ENCODE measurements at regions not wholly inside any gene's neighbourhood (a gene's known extent, or its start where the extent isn't known, plus 50 kb on each side); places are given as distances from the start of the nearest gene placed in this dataset.
A peak's percentile ranks its signal among the peaks of the same experiment; 100 is the strongest.

GRCh38 chr7:142500366-142500765, 242.5 kb upstream of the PRSS58 start:
- H3K4me3 ChIP-seq: no peak overlapping the region
- no peak overlapping the region for H2AFZ ChIP-seq
- no peak for DNase-seq
- H4K20me1 ChIP-seq (ENCODE audit: insufficient read depth): no peaks in the 10 kb centered on the region
- peaks cover 51% of the 10 kb centered on the region for H3K4me1 ChIP-seq (replicated peaks; ENCODE audit: insufficient read depth)
- no peaks in the 10 kb centered on the region for H3K27me3 ChIP-seq (ENCODE audit: insufficient read depth, low read depth)
- BruUV-seq (replicated peaks): no TSS peak
- H3K36me3 ChIP-seq (ENCODE audit: low read depth): no peaks in the 10 kb centered on the region
- H3K27ac ChIP-seq: no peak overlapping the region
- peaks cover 14% of the 10 kb centered on the region for H3F3A ChIP-seq (ENCODE audit: insufficient read depth, low read depth)
- no peaks in the 10 kb centered on the region for H3K79me2 ChIP-seq (ENCODE audit: low read depth)
- no peaks in the 10 kb centered on the region for H3K9me2 ChIP-seq (ENCODE audit: insufficient read depth)
- intact Hi-C loops (cut with micrococcal nuclease; ENCODE audit: unreplicated experiment): no loop called here
- no peak overlapping the region for H3K4me2 ChIP-seq
- POLR2A ChIA-PET (ENCODE audit: unreplicated experiment): no interaction called here
- TF ChIP-seq CTCF (conservative IDR thresholded peaks at IDR 0.05): no peak
- no peak for TF ChIP-seq EZH2 (IDR thresholded peaks at IDR 0.05; ENCODE audit: low read depth)
- no peaks in the 10 kb centered on the region for H3K9me3 ChIP-seq (ENCODE audit: insufficient read depth, low read depth)
- CTCF ChIA-PET: interaction anchor here (0.7 to 1.2 kb wide), 4 partner anchors 8 to 43 kb away, joined by 3 to 6 read pairs (median 3); no protein-coding TSS in a partner anchor

DNA sequence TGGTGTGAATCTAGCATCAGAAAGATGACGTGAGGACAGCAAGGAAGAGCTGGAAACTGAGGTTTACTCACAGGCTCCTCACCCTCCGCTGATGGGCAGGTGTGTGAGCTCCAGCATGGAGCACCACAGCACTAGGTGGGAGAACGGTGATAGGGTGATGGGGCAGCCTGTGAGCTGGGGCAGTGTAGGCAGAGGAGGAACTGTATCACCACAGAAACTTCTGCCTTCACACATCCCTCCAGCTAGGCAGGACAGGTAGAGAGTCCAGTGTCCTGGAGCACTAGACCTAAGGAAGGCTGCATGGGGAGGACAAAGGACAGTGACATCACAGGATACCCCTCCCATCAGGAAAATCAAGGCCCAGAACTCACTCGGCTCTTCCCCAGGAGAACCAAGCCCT, 241.8 kb upstream of the PRSS58 start:
- no TSS peak for BruUV-seq (replicated peaks)
- no peaks in the 10 kb centered on the region for H3K79me2 ChIP-seq (ENCODE audit: low read depth)

DNA sequence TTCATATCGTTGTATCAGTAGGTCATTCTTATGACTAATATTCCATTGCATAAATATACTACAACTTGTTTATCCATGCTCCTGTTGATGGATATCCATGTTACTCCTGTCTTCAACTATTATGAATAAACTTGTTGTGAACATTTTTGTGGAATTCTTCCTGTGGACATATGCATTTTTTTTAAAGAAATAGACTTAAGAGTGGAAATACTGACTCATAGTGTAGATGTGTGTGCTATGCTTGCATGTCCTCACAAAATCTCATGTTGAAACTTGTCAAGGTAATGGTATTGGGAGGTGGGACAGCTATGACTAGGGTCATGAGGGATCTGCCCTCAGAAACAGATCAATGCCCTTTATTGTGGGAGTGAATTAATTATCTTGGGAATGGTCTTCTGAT, 240.5 kb upstream of the PRSS58 start:
- H4K20me1 ChIP-seq (ENCODE audit: insufficient read depth): no peaks in the 10 kb centered on the region
- H3K4me1 ChIP-seq (replicated peaks; ENCODE audit: insufficient read depth): peaks cover 55% of the 10 kb centered on the region
- no peak overlapping the region for H2AFZ ChIP-seq
- TF ChIP-seq CTCF (conservative IDR thresholded peaks at IDR 0.05) (no peak; the same call in 1 of the 2 replicates), EZH2 (IDR thresholded peaks at IDR 0.05; ENCODE audit: low read depth) (no peak)
- H3K27ac ChIP-seq: 0 out of 2 replicates have a peak overlapping the region, but pooled peaks have one; percentile 74
- H3K36me3 ChIP-seq (ENCODE audit: low read depth): no peaks in the 10 kb centered on the region
- no peaks in the 10 kb centered on the region for H3K79me2 ChIP-seq (ENCODE audit: low read depth)
- H3K27me3 ChIP-seq (ENCODE audit: insufficient read depth, low read depth): no peaks in the 10 kb centered on the region
- BruUV-seq (replicated peaks): no TSS peak
- H3K4me2 ChIP-seq: no peak overlapping the region
- no peak for DNase-seq
- H3K9me2 ChIP-seq (ENCODE audit: insufficient read depth): no peaks in the 10 kb centered on the region
- peaks cover 14% of the 10 kb centered on the region for H3F3A ChIP-seq (ENCODE audit: insufficient read depth, low read depth)
- ChIA-PET POLR2A (ENCODE audit: unreplicated experiment) (no interaction called here), CTCF (interaction anchor here (2.1 kb wide), 2 partner anchors 18 to 123 kb away, joined by 7 to 14 read pairs; no protein-coding TSS in a partner anchor)
- H3K4me3 ChIP-seq: no peak overlapping the region
- intact Hi-C loops (cut with micrococcal nuclease; ENCODE audit: unreplicated experiment): loop anchor here (5.0 kb wide), 3 partner anchors 89 to 521 kb away; no protein-coding TSS in a partner anchor
- no peaks in the 10 kb centered on the region for H3K9me3 ChIP-seq (ENCODE audit: insufficient read depth, low read depth)

More for the DNA sequence above, 241.8 kb upstream of the PRSS58 start:
- no peak overlapping the region for H3K4me3 ChIP-seq
- H2AFZ ChIP-seq: no peak overlapping the region
- intact Hi-C loops (cut with micrococcal nuclease; ENCODE audit: unreplicated experiment): loop anchor here (5.0 kb wide), 3 partner anchors 88 to 522 kb away; no protein-coding TSS in a partner anchor
- no peaks in the 10 kb centered on the region for H3K9me2 ChIP-seq (ENCODE audit: insufficient read depth)
- no peak for DNase-seq
- H3K4me1 ChIP-seq (replicated peaks; ENCODE audit: insufficient read depth): peaks cover 55% of the 10 kb centered on the region
- H3K4me2 ChIP-seq: no peak overlapping the region
- no peaks in the 10 kb centered on the region for H4K20me1 ChIP-seq (ENCODE audit: insufficient read depth)
- CTCF ChIA-PET: no interaction called here
- H3K36me3 ChIP-seq (ENCODE audit: low read depth): no peaks in the 10 kb centered on the region
- TF ChIP-seq EZH2 (IDR thresholded peaks at IDR 0.05; ENCODE audit: low read depth) (no peak), CTCF (conservative IDR thresholded peaks at IDR 0.05) (no peak)
- no peaks in the 10 kb centered on the region for H3K27me3 ChIP-seq (ENCODE audit: insufficient read depth, low read depth)
- POLR2A ChIA-PET (ENCODE audit: unreplicated experiment): no interaction called here
- no peaks in the 10 kb centered on the region for H3K9me3 ChIP-seq (ENCODE audit: insufficient read depth, low read depth)
- H3K27ac ChIP-seq: no peak overlapping the region
- H3F3A ChIP-seq (ENCODE audit: insufficient read depth, low read depth): peaks cover 14% of the 10 kb centered on the region

Measured in PC-9 (cell line).